ENCODE measurements at regions not wholly inside any gene's neighbourhood (a gene's known extent, or its start where the extent isn't known, plus 50 kb on each side); places are given as distances from the start of the nearest gene placed in this dataset.
A peak's percentile ranks its signal among the peaks of the same experiment; 100 is the strongest.

DNA sequence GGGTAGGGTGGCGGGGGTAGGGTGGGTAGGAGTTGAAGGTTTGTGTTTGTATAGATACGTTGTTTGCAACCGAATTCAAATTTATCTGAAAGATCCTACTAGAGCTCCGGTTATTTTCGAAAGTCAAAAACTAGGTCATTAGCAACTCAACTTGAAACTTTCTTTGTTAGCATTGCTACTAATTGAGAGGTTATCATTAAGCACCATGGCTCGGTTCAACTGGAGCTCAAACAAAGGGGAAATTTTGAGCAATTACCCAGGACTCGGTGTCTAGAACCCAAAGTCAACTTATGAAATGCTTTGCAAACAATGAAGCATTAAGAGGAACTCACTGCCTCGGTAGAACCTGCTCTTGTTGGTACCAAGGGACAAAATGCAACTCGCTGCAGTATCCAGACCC is 207.7 kb downstream of the BCAT1 start:
- peak in 1 of 2 donors; percentile 20 for ATAC-seq (replicated peaks in 1 of 2)
- DNase-seq: no peak
- peaks cover 31% of the 10 kb centered on the region for H3K4me1 Mint-ChIP-seq (ENCODE audit: low read depth)
- peaks cover 0 to 2% of the 10 kb centered on the region in 2 donors for H3K36me3 Mint-ChIP-seq (ENCODE audit: insufficient read depth in 2 of 2)
- H3K27me3 Mint-ChIP-seq (ENCODE audit: low read depth): peaks cover 11% of the 10 kb centered on the region
- peak overlapping the region; percentile 80 for H3K27ac Mint-ChIP-seq
- H3K9me3 Mint-ChIP-seq: peaks cover 0 to 2% of the 10 kb centered on the region in 2 donors
- peak overlapping the region in 1 of 2 donors; percentile 75 for H3K4me3 Mint-ChIP-seq

DNA sequence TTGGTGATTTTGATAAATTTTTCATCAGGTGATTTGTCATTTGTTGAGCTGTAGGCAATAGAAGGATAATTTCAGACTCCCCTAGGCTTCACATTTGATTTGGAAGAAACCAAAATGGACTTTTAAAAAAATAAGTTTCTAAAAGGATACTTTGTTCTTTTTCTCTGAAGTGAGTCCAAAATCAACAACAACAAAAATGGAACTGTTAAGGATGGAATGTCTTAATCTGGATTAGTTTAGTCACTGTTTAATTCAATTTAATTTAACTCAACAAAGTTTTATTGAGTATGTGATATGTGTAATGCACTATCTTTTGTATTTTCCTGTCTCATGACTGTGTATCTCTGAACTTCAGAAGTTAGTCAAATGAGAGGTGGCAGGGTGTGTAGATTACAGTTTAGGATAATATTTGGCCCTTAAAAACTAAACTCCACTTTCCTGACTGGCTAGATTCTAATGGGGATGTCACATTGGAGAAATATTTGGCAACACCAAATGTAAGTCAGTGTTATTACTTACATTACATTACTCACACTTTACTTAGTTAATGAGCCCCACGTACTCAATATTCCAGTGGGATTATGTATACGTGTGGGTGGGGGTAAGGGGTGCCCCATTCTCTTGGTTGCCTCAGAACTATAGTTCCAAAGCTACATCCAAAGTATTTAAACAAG is 209.7 kb downstream of the BCAT1 start:
- Mint-ChIP-seq H3K36me3 (ENCODE audit: insufficient read depth in 2 of 2) (peaks cover 0 to 2% of the 10 kb centered on the region in 2 donors), H3K27ac (no peak overlapping the region), H3K9me3 (peaks cover 0 to 1% of the 10 kb centered on the region in 2 donors), H3K4me1 (ENCODE audit: low read depth) (peaks cover 35% of the 10 kb centered on the region), H3K27me3 (ENCODE audit: low read depth) (peaks cover 5% of the 10 kb centered on the region), H3K4me3 (no peak overlapping the region)
- ATAC-seq (replicated peaks in 1 of 2) (no peak), DNase-seq (no peak)

DNA sequence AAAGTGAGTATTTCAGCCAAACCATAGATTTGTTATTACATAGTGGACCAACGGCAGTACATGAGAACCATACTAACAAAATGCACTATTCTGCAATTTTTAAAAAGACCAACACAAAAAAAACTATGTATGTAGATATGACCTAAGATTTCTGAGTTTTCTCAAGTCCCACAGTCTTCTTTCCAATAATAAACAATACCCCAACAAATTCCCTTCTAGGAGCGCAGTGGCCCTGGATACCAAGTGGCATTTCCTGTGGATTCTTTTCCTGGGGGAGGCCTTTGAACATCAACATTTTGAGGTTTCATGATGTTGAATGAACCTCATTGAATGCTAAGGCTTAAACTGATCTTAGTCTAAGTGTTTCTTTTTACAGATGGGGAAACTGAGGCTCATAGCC is 210.5 kb downstream of the BCAT1 start:
- DNase-seq (no peak), ATAC-seq (replicated peaks in 1 of 2) (no peak)
- no peaks in the 10 kb centered on the region for H3K9me3 Mint-ChIP-seq
- H3K27ac Mint-ChIP-seq: no peak overlapping the region
- H3K27me3 Mint-ChIP-seq (ENCODE audit: low read depth): no peaks in the 10 kb centered on the region
- H3K4me1 Mint-ChIP-seq (ENCODE audit: low read depth): peaks cover 41% of the 10 kb centered on the region
- H3K36me3 Mint-ChIP-seq (ENCODE audit: insufficient read depth in 2 of 2): peaks cover 0 to 2% of the 10 kb centered on the region in 2 donors
- H3K4me3 Mint-ChIP-seq: no peak overlapping the region

DNA sequence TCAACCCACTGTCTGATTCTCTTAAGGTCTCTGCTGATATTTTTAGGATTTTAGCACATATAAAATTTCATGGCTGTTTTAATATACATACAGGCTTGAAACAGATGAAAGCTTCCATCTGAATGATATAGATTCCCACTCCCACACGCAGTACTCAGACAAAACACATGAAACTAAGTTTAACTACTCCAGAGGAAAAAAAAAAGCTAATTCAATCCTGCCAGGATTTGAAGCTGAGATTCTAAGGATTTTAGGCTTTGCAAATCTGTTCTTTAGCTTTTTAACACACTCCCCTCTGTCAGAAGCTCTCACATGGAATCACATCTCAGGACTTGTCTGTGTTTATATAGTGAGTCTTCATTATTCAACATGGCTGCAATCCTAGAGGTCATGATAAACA is 217.3 kb downstream of the BCAT1 start:
- peak overlapping the region; percentile 76 for H3K27ac Mint-ChIP-seq
- H3K4me1 Mint-ChIP-seq (ENCODE audit: low read depth): peaks cover 54% of the 10 kb centered on the region
- ATAC-seq (replicated peaks in 1 of 2) (no peak), DNase-seq (no peak)
- no peak overlapping the region for H3K4me3 Mint-ChIP-seq
- H3K36me3 Mint-ChIP-seq (ENCODE audit: insufficient read depth in 2 of 2): peaks cover 0 to 3% of the 10 kb centered on the region in 2 donors
- H3K27me3 Mint-ChIP-seq (ENCODE audit: low read depth): no peaks in the 10 kb centered on the region
- peaks cover 0 to 3% of the 10 kb centered on the region in 2 donors for H3K9me3 Mint-ChIP-seq

DNA sequence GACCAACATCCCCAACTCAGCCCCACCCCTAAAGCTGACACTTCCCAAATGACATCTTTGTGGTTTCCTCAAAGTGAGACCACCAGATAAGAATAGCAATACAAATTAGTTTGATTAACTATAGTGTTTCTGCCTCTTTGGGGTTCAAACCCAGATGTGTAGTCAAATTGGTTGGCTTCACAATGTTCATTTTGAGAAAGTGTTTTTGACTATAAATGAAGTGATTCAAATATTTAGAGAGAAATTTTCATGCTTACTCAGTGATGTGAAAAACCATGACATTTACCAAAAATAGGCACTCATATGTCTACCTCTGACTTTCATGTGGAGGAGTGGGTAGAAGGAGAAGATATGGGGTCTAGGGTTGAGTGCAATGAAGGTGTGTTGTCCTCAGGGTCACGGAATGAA is 218.4 kb downstream of the BCAT1 start:
- peaks cover 60% of the 10 kb centered on the region for H3K4me1 Mint-ChIP-seq (ENCODE audit: low read depth)
- H3K9me3 Mint-ChIP-seq: peaks cover 1 to 4% of the 10 kb centered on the region in 2 donors
- H3K27ac Mint-ChIP-seq: peak overlapping the region; percentile 86
- H3K27me3 Mint-ChIP-seq (ENCODE audit: low read depth): no peaks in the 10 kb centered on the region
- ATAC-seq (replicated peaks in 1 of 2): peak; percentile 95 to 98
- DNase-seq: peak in 1 of 2 donors; percentile 38
- H3K4me3 Mint-ChIP-seq: peak overlapping the region in 1 of 2 donors; percentile 15
- H3K36me3 Mint-ChIP-seq (ENCODE audit: insufficient read depth in 2 of 2): peaks cover 2 to 5% of the 10 kb centered on the region in 2 donors

DNA sequence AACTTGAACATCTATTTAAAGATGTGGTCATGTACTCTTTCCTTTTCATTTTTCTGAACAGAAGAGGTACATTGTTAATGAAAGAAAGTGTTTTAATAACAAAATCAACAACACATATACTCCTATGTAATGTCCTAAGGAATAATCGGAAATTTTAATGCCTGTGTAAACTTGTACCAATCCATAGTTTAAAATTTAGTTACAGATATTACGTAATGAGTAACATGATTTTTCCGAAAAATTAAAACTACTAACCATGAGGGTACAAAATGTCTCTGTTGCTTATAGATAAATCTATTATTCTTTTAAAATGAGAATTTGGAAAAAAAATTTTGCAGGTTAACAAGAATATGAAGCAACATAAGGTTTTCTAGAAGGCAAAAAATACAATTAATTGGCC is 220.1 kb downstream of the BCAT1 start:
- H3K4me1 Mint-ChIP-seq (ENCODE audit: low read depth): peaks cover 71% of the 10 kb centered on the region
- H3K27ac Mint-ChIP-seq: no peak overlapping the region
- H3K27me3 Mint-ChIP-seq (ENCODE audit: low read depth): peaks cover 5% of the 10 kb centered on the region
- peaks cover 9% of the 10 kb centered on the region in 2 donors for H3K9me3 Mint-ChIP-seq
- peaks cover 8 to 15% of the 10 kb centered on the region in 2 donors for H3K36me3 Mint-ChIP-seq (ENCODE audit: insufficient read depth in 2 of 2)
- no peak overlapping the region for H3K4me3 Mint-ChIP-seq
- DNase-seq (no peak), ATAC-seq (replicated peaks in 1 of 2) (no peak)

DNA sequence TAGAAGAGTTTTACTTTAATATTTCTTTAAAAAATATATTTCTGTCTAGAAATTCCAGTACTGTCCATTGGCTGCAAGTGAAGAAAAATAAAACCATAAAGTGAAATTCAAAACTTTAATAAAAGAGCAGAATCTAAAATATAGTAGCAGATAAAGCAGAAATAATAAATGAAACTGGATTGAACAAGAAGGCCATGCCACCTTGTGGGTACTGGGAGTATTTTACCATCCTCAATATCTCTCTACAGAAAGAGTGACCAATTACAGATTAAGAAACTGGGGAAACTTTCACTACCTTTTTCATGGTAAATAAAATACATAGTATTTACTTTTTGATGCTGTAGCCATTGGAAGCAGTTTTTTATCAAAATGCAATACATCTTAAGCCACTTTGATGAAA is 220.5 kb downstream of the BCAT1 start:
- Mint-ChIP-seq H3K27ac (no peak overlapping the region), H3K9me3 (peaks cover 9% of the 10 kb centered on the region in 2 donors), H3K4me1 (ENCODE audit: low read depth) (peaks cover 70% of the 10 kb centered on the region), H3K36me3 (ENCODE audit: insufficient read depth in 2 of 2) (peaks cover 8 to 19% of the 10 kb centered on the region in 2 donors), H3K27me3 (ENCODE audit: low read depth) (peaks cover 8% of the 10 kb centered on the region), H3K4me3 (no peak overlapping the region)
- ATAC-seq (replicated peaks in 1 of 2) (no peak), DNase-seq (no peak)

DNA sequence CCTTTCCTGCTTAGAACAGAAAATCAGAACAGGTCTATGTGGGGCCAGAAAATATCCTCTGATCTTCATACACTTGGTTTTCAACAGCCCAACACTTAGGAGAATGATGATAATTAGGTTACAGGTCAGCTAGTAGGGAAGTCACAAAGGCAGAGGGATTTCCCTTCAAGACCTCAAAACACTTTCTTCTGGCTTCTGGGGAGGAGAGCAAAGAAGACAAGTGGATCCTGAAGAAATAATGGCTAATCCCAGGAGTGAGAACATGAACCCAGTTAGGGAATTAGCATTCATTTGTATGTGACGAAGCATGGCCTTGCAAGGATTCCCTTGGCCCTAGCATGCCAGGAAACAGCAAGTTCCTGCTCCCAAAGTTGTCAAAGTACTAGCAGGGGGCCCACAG is 223.3 kb downstream of the BCAT1 start:
- peak overlapping the region; percentile 22 for H3K27ac Mint-ChIP-seq
- ATAC-seq (replicated peaks in 1 of 2) (no peak), DNase-seq (no peak)
- peaks cover 11 to 13% of the 10 kb centered on the region in 2 donors for H3K9me3 Mint-ChIP-seq
- peaks cover 51% of the 10 kb centered on the region for H3K4me1 Mint-ChIP-seq (ENCODE audit: low read depth)
- H3K27me3 Mint-ChIP-seq (ENCODE audit: low read depth): peaks cover 8% of the 10 kb centered on the region
- peaks cover 13 to 26% of the 10 kb centered on the region in 2 donors for H3K36me3 Mint-ChIP-seq (ENCODE audit: insufficient read depth in 2 of 2)
- no peak overlapping the region for H3K4me3 Mint-ChIP-seq

DNA sequence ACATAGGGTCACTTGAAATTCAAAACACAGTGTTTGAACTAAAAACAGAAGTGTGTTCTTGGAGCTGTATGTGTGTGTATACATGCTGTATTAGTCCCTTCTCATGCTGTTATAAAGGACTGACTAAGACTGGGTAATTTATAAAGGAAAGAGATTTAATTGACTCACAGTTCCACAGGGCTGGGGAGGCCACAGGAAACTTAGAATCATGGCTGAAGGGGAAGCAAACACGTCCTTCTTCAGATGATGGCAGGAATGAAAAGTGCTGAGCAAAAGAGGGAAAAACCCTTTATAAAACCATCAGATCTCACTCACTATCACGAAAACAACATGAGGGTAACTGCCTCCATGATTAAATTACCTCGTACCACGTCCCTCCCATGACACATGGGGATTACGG is 224.1 kb downstream of the BCAT1 start:
- H3K27me3 Mint-ChIP-seq (ENCODE audit: low read depth): peaks cover 8% of the 10 kb centered on the region
- peaks cover 11 to 13% of the 10 kb centered on the region in 2 donors for H3K9me3 Mint-ChIP-seq
- DNase-seq (peak in 1 of 2 donors; percentile 36), ATAC-seq (replicated peaks in 1 of 2) (peak; percentile 84 to 87)
- peaks cover 16 to 26% of the 10 kb centered on the region in 2 donors for H3K36me3 Mint-ChIP-seq (ENCODE audit: insufficient read depth in 2 of 2)
- peak overlapping the region; percentile 23 to 37 for H3K4me3 Mint-ChIP-seq
- peak overlapping the region; percentile 92 for H3K27ac Mint-ChIP-seq
- peaks cover 51% of the 10 kb centered on the region for H3K4me1 Mint-ChIP-seq (ENCODE audit: low read depth)

DNA sequence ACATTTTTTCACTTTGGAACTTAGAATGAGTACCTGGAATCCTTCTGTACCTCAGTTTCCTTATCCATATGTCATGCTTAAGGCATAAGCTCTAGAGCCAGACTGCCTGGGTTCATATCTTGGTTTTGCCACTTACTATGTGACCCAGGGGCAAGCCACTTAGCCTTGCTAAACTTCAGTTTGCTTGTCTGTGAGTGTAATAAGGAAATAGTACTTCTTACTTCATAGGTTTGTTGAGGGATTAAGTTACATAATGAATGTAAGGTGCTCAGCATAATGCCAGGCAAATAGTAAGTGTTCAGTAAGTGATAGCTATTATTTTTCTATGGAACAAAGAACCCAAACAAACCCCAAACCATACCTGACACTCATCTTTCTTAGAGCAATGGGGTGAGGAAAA is 225.1 kb downstream of the BCAT1 start:
- peaks cover 54% of the 10 kb centered on the region for H3K4me1 Mint-ChIP-seq (ENCODE audit: low read depth)
- no peak for ATAC-seq (replicated peaks in 1 of 2)
- no peak for DNase-seq
- H3K27ac Mint-ChIP-seq: peak overlapping the region; percentile 63
- peaks cover 16 to 26% of the 10 kb centered on the region in 2 donors for H3K36me3 Mint-ChIP-seq (ENCODE audit: insufficient read depth in 2 of 2)
- H3K9me3 Mint-ChIP-seq: peaks cover 11 to 13% of the 10 kb centered on the region in 2 donors
- peaks cover 8% of the 10 kb centered on the region for H3K27me3 Mint-ChIP-seq (ENCODE audit: low read depth)
- H3K4me3 Mint-ChIP-seq: peak overlapping the region in 1 of 2 donors; percentile 23

DNA sequence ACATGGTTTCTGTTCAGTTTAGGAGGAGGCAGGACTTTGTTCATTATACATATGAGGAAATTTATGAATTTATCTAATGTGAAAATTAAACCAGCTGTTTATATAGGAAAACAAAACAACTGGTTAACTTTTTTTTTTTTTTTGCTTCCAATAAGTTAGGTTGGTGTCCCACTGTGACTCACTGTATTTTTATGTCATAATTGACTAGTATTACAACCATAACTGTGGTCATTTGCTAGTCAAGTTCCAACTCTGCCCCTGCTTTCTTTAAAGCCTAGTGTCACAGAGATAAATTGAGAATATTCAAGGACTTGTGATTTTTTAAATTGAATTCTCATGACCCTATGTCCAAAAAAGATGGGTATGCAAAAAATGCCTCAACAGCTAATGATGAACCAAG is 227.7 kb downstream of the BCAT1 start:
- peaks cover 14% of the 10 kb centered on the region in 2 donors for H3K9me3 Mint-ChIP-seq
- H3K36me3 Mint-ChIP-seq (ENCODE audit: insufficient read depth in 2 of 2): peaks cover 20 to 26% of the 10 kb centered on the region in 2 donors
- peak overlapping the region; percentile 43 for H3K27ac Mint-ChIP-seq
- H3K4me1 Mint-ChIP-seq (ENCODE audit: low read depth): peaks cover 64% of the 10 kb centered on the region
- no peak for DNase-seq
- peaks cover 20% of the 10 kb centered on the region for H3K27me3 Mint-ChIP-seq (ENCODE audit: low read depth)
- ATAC-seq (replicated peaks in 1 of 2): no peak
- H3K4me3 Mint-ChIP-seq: no peak overlapping the region

DNA sequence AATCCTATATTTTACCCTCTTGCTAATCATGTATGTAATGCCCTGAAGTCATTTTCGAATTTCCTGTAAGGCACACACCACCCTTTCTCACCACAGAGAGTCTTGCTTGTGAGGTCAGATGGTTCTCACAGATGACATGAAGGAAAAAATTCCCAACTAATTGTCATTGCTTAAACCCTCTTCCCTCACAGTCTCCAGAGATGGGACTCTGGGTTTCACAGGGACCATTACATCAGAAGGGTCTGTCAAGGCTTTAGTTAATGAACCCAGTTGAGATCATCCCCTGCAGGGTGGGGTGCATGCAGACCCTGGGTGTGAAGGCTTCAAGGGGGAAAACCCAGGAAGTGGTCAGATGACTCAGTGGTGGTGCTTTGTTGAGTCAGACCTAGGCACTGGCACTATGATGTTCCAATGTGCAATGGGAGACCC is 229.6 kb downstream of the BCAT1 start:
- peak; percentile 77 to 85 for DNase-seq
- peaks cover 6 to 10% of the 10 kb centered on the region in 2 donors for H3K9me3 Mint-ChIP-seq
- H3K4me3 Mint-ChIP-seq: peak overlapping the region; percentile 33 to 74
- peaks cover 46% of the 10 kb centered on the region for H3K4me1 Mint-ChIP-seq (ENCODE audit: low read depth)
- peaks cover 20% of the 10 kb centered on the region for H3K27me3 Mint-ChIP-seq (ENCODE audit: low read depth)
- H3K36me3 Mint-ChIP-seq (ENCODE audit: insufficient read depth in 2 of 2): peaks cover 13 to 18% of the 10 kb centered on the region in 2 donors
- peak overlapping the region; percentile 75 for H3K27ac Mint-ChIP-seq
- ATAC-seq (replicated peaks in 1 of 2): peak; percentile 98 to 99

DNA sequence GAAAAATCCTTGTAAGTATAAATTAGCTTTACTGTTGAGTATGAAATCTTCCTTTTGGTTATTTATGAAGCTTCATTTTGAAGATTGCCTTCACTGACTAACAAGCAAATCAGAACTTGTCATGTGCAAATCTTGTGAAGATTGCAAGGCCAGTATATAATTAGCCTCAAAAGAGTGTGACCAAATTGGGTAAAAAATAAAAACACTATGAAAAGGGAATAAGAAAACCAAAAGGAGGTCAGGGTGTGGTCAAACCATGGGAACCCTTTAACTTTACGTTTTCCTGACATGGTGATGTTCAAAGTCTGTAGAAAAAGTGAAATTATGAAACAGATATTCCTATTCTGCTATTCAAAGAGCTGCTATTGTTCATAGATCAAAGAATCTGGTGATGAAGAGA is 230.3 kb downstream of the BCAT1 start:
- Mint-ChIP-seq H3K27me3 (ENCODE audit: low read depth) (peaks cover 13% of the 10 kb centered on the region), H3K4me3 (peak overlapping the region; percentile 33 to 74), H3K9me3 (peaks cover 5 to 8% of the 10 kb centered on the region in 2 donors), H3K4me1 (ENCODE audit: low read depth) (peaks cover 39% of the 10 kb centered on the region), H3K36me3 (ENCODE audit: insufficient read depth in 2 of 2) (peaks cover 11 to 13% of the 10 kb centered on the region in 2 donors), H3K27ac (peak overlapping the region; percentile 75)
- DNase-seq: no peak
- no peak for ATAC-seq (replicated peaks in 1 of 2)

Data from activated T-cell treated with anti-CD3 and anti-CD28 coated beads, Interleukin-2, amount 50 U/mL, for 72 hours (primary cell).